ENCODE measurements at regions not wholly inside any gene's neighbourhood (a gene's known extent, or its start where the extent isn't known, plus 50 kb on each side); places are given as distances from the start of the nearest gene placed in this dataset.

DNA sequence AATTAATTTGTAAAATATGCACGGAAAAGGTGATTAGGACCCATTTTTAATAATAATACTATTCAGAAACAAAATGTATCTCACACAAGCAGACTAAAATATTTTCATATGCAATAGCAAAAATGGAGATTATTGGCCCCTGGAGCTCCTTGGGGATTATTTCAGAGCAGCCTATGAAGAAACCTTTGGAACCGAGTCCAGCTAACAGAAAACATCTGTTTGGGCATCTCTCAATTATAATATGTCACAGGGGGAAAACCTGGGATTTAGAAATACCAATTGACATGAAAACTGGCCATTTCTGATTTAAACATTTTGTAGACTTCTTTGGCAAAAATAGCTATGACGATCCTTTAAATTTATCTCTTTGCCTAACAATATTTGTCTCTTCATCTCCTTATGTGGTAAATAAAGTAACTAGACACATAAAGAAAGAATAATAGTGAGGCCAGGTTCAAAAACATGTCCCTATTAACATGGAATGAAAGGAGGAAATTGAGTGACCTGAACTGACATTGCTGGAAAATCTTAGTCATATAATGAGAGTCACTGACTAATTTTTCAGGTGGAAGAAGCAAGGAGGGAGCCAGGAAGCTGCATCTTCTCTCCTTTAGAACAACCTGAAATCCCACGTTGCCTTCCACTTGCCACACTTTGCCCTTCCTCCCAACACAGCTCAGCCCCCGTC lies 199.0 kb downstream of the SOD2 start:
- H3K4me3 ChIP-seq (ENCODE audit: low read depth, low read length) = no peak overlapping the region
- DNase-seq (ENCODE audit: low read depth) = no peak

DNA sequence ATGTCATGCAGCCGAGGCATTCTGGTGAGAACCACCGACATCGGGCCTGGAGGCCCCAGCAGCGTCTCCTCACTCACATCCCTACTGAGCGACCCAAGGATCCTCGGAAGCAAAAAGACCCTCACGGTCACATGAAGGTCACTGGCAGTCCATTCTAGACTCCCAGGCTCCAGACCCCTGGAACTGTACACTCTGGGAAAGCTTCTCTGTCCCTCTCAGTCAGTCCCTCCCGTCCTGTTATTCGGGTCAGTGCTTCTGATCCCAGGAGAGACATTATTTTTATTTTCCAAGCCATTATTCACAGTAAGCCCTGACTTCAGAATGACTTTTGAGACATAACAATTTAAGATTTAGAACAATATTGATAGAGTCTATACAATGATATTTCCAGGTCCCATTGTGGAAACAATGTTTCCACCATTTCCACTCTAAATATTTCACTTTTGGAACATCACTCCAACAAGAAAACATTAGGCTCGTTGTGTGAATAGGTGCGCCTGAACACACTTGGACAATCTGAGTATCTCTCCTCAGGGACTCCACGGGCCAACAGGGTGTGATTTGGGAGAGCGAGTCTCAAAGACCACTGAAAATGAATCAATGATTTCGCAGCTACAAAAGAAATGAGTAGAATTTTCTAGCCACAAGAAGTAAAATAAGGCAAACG lies 199.7 kb downstream of the SOD2 start:
- H3K4me3 ChIP-seq (ENCODE audit: low read depth, low read length) = no peak overlapping the region
- no peak for DNase-seq (ENCODE audit: low read depth)

DNA sequence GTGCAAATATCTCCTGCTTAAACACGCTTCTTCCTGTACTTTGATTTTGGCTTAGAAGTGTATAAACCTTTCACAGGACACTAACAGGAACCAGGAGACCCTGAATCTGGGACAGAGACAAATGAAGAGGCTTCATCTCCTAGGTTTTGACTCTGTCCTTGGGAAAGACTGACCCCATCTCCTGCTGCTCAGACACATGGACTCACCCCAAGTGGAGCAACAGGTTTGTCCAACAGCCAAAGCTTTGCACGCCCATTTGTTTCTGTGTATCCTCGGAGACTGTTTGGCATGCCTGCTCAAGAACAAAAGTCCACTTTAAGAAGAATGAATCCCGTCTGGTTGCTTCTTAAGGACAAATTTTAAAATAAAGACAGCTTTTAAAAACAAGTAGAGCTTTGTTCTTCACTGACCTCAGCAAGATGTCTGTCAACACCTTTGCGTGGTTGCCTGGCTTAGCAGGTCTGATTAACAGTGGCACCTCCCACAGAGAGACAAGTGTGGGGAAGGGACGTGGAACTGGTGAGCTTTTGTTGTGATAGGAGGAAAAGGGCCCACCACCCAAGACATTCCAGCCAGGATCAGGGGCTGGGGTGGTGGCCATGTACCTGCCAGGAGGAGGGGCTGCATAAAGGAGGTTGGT lies 202.6 kb downstream of the SOD2 start:
- no peak for DNase-seq (ENCODE audit: low read depth)
- H3K4me3 ChIP-seq (ENCODE audit: low read depth, low read length) = no peak overlapping the region

DNA sequence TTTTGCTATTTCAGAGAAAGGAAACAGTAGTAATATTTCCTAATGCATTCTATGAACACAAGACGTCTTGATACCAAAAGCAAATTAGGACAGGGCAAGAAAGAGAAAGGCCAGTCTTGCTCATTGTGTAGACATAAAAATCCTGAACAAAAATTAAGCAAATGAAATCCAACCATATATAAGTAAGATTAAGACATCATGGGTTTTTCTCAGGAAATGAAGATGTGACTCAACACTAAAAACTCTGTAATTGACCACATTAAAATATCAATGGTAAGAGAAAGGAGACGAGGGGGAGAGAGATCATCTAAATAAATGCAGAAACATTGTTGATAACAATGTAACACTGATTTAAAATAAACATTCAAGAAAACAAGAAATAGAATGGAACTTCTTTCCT lies 205.4 kb downstream of the SOD2 start:
- H3K4me3 ChIP-seq (ENCODE audit: low read depth, low read length) = no peak overlapping the region
- DNase-seq (ENCODE audit: low read depth) = peak; percentile 4

DNA sequence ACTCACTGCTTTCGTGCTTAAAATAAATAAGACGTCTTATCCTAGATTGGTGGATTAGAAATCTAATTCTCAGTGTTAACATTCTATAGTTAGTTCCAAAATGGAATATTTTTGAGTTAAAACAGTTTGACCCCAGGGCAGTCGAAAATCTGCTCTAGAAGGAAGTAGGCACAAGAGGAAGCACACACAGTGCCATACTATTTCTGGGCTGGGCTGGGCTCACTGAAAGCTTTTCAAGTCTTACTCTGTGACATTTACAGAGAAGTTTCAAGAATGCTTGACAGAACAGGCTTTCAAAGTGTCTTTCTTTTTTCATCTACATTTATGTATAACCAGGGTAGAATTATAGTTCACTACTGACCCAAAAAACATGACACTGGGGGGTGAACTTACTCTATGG lies 209.8 kb downstream of the SOD2 start:
- H3K4me3 ChIP-seq (ENCODE audit: low read depth, low read length) = no peak overlapping the region
- no peak for DNase-seq (ENCODE audit: low read depth)

DNA sequence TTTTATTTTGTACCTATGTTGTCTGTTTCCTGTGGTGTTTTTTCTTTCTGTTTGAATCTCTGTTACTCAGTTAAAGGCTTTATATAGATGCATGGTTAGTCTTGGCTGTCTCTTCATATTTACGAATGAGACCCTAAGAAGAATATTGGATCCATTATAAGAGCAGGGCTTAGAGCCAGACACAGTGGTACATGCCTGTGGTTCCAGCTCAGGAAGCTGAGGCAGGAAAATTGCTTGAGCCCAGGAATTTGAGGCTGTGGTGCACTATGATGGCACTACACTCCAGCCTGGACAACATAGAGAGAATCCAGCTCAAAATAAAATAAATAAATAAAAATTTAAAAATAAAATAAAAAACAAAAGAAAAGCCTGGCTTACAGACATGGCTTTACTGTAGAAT lies 211.1 kb downstream of the SOD2 start:
- H3K4me3 ChIP-seq (ENCODE audit: low read depth, low read length) = no peak overlapping the region
- DNase-seq (ENCODE audit: low read depth) = no peak

DNA sequence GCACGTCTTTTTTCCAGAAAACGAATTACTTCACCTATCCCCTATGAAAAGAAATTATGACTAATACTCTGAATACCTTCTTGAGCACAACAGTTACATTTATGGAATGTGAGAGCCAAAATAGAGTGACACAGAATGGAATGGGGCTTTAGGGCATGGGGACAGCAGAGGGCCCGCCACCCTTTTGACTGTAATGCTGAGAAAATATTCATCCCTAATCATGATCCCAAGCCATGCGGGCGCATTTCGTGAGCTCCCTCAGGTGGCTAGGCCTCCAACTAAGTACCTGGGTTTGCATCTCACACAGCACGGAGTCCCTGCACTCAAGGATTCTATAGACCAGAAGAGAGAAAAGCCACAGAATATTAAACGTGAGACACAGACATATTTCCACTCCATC lies 212.6 kb downstream of the SOD2 start:
- DNase-seq (ENCODE audit: low read depth) = no peak
- no peak overlapping the region for H3K4me3 ChIP-seq (ENCODE audit: low read depth, low read length)

DNA sequence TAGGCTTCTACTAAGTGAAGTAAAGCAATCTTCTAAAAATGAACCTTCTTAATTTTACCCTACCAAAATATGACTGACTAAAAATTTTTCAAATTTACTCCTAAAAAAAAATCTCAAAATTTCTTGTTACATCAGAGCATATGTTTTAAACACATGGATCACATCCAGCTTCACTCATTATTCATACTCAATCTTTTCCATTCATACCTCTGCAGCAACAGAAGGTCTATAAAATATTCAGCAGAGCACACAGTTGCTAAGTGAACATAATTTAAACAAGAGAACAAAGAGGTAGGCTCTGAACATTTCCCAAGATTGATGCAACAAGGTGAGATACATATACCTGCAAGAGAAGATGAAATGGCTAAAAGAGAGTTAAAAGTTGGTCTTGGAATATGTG lies 213.9 kb downstream of the SOD2 start:
- H3K4me3 ChIP-seq (ENCODE audit: low read depth, low read length) = no peak overlapping the region
- no peak for DNase-seq (ENCODE audit: low read depth)

DNA sequence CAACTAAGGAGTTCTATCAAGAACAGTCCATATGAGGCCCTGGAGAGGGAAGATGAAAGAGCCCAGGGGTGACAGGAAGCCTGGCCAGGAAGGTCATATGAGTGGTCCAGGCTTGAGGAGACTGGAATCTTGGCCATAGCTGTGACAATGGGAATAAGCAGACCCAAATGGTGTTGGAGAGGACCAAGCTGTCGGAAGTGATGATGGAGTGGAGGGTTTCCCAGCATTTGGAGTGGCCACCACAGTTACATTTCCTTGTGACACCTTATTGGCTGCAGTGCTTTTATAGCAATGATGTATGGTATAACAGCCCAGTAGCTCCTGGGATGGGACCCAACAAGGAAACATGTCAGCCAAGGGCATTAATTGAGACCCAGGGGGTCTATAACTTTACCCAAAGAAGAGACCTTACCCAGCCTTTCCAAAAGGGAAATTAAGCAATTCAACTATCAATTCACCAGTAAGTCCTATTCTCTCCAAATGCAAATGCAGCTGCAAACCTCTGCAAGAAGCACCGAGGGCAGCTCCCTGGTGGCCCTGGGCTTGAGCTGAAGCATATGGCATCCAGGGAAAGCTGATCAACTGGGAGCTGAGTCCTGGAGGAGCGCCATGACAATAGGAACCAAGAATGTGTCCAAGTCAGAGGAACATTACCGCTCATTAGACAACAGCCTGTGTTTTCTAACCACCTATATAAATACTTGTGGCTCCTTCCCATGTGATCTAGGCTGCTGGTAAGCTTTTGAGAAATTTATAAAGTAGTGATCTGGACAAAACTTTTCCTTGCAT lies 219.4 kb downstream of the SOD2 start:
- H3K4me3 ChIP-seq (ENCODE audit: low read depth, low read length) = no peak overlapping the region
- no peak for DNase-seq (ENCODE audit: low read depth)

DNA sequence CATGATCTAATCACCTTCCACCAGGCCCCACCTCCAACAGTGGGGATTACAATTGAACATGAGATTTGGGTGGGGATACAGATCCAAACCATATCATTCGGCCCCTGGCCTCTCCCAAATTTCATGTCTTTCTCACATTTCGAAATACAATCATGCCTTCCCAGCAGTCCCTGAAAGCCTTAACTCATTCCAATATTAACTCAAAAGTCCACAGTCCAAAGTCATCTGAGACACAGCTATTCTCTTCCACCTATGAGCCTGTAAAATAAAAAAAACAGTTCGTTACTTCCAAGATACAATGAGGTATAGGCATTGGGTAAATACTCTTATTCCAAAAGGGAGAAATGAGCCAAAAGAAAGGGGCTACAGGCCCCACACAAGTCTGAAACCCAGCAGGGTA lies 222.6 kb downstream of the SOD2 start:
- H3K4me3 ChIP-seq (ENCODE audit: low read depth, low read length) = no peak overlapping the region
- no peak for DNase-seq (ENCODE audit: low read depth)

DNA sequence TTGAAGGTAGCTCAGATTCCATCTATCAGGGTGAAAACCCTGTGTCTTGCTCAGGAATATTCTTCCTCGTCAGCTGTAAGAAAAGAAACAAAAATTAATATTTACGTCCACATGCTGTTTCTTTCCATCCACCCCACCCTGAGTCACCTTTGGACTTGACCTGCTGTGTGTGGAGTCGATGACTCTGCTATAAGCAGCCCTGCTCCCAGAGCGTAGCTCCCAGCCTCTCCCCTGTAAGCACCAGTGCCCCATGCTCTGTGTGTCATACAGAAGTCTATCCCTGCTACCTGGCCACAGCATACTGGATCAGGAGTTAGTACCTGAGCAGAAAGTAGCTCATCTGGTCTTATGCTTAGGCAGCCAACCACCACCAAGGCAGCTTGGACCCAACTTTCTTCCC lies 223.6 kb downstream of the SOD2 start:
- H3K4me3 ChIP-seq (ENCODE audit: low read depth, low read length) = no peak overlapping the region
- DNase-seq (ENCODE audit: low read depth) = no peak

DNA sequence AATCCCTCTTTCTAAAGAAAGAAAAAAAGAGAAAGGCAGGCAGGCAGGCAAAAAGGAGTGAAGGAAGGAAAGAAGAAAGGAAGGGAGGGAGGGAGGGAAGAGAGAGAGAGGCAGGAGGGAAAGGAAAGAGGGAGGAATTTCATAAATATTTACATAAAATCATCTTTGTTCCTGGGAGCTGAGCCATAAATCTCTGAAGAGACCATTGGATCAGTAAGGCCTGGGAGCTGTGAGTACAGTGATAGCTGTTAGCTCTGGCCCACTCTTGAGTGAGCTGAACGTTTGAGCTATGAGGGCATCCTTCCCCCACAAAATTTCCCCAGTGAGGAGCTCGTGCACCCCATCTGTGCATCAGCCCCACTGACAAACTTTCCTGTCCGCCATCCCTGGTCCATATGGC lies 224.0 kb downstream of the SOD2 start:
- no peak for DNase-seq (ENCODE audit: low read depth)

DNA sequence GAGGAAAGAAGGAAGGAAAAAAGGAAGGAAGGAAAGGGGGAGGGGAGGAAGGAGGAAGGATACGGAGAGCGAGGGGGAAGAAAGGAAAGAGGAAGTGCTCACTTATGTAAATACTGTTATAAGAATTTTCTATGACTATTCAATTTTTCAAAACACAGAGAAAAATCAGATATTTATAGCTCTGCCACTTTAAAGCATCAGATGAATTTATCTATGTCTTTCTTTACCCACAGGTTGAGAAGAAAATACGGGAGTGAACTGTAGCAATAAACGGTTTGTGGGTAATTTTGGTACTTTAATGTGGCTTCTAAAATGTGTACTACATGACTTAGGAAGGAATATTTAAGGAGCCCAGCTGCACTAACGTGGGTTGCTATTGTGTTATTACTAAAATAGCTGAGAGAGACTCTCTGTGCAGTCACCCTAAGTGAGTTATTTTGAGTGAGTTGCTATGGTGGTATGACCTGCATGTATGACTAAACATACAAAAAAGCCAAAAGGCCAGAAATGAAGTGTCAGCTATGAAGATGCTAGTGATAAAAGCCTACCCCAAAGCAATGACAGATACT lies 225.5 kb downstream of the SOD2 start:
- H3K4me3 ChIP-seq (ENCODE audit: low read depth, low read length) = no peak overlapping the region
- DNase-seq (ENCODE audit: low read depth) = no peak

More for the DNA sequence above, 224.0 kb downstream of the SOD2 start:
- H3K4me3 ChIP-seq (ENCODE audit: low read depth, low read length) = no peak overlapping the region

DNA sequence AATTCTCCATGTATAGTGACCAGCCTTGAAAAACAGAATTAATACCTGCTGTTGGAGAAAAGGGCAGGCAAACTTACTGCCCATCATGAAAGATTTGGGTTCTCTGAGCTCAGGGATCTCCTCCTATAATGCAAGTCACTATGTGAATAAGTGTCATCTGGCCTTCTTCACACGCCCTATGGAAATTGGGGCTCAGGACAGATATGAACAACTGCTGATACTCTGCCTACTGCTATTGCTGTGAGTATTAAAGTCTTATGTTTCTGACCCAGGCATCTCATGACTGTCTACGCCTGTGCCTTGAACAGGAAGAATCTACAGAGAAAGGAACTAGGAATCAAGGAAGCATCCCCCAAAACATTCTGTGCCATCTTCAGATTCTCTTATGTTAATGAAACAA lies 226.1 kb downstream of the SOD2 start:
- no peak for DNase-seq (ENCODE audit: low read depth)
- no peak overlapping the region for H3K4me3 ChIP-seq (ENCODE audit: low read depth, low read length)

DNA sequence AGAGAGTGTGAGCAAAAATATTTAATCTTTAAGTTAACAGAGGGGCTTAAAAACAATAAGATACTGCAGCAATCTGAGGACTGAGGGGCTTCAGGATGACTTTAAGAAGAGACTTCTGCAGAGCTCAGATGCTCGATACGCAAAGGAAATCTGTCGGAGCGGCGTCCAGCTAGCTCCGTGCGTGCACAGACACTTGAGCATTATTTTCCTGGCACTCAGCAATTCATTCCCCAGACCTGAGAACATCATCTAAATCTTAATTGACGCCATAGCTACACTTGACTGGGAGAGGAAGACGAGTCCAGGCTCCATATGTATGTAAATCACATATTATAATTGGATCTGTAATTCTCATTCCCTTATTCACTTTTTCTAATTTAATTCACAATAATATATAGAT lies 228.2 kb downstream of the SOD2 start:
- no peak for DNase-seq (ENCODE audit: low read depth)
- no peak overlapping the region for H3K4me3 ChIP-seq (ENCODE audit: low read depth, low read length)

DNA sequence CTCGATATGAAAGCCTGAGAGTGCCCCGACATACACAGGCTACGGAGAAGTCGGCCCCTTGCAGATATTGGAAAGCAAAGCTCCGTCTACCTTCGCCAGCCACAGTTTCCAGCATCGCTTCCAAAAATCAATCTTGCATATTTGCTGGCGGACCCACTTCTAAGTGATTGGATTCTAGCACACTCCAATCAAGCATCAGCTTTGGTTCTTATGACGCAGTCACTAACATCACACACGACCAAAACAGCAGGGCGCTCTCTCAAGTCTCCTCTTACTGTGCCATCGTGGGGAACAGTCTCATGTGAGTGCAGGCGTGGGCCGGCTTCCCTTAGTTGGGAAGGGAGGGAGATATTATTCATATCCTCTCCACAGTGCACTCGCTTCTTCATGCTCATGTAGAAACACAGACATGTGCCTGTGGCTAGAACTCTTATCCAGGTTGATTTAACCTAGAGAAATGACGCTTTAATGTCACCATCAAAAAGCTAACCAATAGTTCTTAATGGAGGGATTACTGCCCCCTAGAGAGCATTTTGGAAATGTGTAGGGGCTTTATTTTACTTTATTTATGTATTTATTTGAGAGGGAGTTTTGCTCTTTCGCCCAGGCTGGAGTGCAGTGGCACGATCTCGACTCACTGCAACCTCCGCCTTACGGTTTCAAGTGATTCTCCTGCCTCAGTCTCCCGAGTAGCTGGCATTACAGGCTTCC lies 229.8 kb downstream of the SOD2 start:
- DNase-seq (ENCODE audit: low read depth) = no peak
- no peak overlapping the region for H3K4me3 ChIP-seq (ENCODE audit: low read depth, low read length)

DNA sequence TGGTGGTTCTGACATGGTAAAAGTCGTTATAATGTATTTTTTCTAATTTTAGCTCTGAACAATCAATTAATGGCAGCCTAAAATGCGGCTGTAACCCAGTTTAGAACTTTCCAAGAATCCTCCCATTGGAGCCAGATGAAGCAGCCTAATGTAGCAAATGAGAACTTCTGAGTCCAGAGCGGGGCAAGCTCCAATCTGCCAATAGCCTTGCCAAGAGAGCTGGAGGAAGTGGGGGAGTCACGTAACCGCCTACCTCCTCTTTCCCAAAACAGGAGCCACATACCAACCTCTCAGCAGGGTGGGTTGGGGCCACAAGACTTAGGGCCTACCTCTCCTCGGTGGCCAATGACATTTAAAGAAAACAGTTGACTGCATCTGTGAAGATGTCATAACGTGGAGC lies 230.6 kb downstream of the SOD2 start:
- no peak for DNase-seq (ENCODE audit: low read depth)
- H3K4me3 ChIP-seq (ENCODE audit: low read depth, low read length) = no peak overlapping the region

DNA sequence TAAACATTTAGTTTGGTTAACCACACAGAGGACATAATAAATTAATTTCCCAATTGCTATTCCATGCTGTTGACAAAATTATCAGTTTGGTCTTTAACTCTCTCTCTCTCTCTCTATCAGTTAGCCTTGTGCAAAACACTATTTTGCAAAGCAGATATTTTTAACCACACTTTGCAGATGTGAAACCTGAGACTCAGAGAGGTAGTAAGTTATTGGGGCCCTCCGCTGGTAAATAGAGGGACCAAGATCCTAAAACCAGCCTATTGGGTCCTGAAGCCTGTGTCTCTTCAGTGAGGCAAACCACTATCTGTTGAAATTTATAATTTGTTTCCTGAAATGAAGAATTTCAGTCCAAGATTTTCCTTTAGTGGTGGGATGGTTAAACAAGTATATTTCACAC lies 231.0 kb downstream of the SOD2 start:
- no peak for DNase-seq (ENCODE audit: low read depth)
- no peak overlapping the region for H3K4me3 ChIP-seq (ENCODE audit: low read depth, low read length)

DNA sequence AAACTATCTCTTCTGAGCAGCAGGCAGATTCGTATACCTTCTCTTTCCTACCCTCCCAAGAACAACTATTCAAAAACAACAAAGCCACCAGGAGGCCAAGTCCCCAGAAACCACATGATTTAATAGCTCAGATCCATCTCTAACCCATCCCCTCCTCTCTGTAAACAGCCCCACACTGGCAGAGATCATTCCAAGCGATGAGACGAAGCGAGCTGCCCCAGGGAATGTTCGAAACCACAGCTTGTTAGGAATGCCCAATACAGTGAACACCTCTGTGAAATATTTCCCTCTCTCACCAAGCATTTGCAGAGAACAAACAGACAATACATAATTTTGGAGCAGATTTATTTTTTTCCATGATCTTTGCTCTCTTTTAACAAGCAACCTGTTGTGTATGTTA lies 231.8 kb downstream of the SOD2 start:
- H3K4me3 ChIP-seq (ENCODE audit: low read depth, low read length) = no peak overlapping the region
- no peak for DNase-seq (ENCODE audit: low read depth)
